GM18520 (cell line): ENCODE measurements at regions not wholly inside any gene's neighbourhood (a gene's known extent, or its start where the extent isn't known, plus 50 kb on each side); places are given as distances from the start of the nearest gene placed in this dataset.
"Not testable (repeated sequence)": the region's sequence is repeated elsewhere in the genome, so short reads cannot be mapped to it uniquely, and the experiment has no call there.

Experiments used
- ATAC-seq: cut with Tn5 transposase; IDR thresholded peaks from one replicate; pipeline ENCODE4 v1.9.1; 2021; ENCODE audit not compliant: unreplicated experiment

- ATAC-seq, result no peak
Observed at GRCh38 chr10:120188950-120189349, 268.1 kb upstream of the PLPP4 start.

DNA sequence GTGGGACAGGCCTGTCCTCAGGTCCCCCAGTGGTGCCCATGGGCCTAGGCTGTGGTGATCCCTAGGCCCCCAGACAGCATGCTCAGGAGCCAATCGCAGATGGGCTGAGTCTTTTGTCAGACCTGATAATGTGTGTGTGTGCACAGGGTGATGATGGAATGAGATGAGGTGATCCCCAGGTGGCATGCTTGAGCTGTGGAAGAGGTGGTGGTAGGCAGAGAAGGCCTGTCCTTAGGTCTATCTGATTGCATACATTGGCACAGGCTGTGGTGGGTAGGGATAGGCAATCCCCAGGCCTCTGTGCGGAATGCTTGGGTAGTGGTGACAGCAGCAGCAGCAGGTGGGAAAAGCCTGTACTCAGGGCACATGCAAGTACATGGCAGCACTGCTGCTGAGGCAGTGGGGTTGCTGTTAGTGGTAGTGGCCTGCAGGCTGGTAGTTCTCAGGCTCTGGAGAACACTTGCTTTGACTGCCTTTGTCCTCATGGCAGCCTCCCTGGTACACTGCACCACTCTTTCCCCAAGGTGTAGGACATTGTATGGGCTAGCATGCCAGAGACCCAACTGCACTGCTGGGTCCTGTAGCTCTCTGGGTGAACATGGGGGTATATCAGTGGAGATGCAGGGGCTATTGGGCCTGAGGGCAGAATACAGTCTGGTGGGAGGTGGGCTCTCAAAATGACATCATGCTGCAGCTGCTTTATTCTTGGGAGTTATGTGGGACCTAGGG, 260.9 kb upstream of the PLPP4 start:
- ATAC-seq, result no peak

- no peak for ATAC-seq
Observed at GRCh38 chr10:120204877-120205276, 252.2 kb upstream of the PLPP4 start.

DNA sequence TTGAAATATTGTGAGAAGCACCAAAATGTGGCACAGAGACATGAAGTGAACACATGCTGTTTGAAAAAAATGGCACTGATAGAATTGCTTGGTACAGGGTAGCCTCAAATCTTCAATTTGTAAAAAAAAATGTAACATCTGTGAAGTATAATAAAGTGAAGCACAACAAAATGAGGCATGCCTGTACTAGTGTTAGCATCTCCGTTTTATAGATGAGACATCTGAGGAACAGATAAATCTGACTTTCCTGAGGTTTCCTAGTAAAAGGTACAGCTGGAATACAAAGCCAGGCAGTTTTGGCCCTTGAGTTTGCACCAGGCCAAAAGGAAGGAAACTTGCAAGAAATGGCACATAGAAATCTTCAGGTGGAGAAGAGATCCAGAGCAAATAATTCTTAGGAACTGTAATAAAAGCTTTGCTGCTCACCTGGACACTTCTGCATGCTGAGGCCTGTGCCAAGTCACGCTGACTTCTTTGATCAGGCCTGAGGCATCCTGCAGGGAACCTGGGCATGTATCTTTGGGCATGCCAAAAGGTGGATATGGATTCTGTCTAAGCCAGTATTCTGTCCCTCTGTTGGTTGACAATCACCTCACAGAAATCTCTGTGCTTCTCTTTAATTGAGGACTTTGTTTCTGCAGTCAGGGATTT, 251.5 kb upstream of the PLPP4 start:
- no peak for ATAC-seq

DNA sequence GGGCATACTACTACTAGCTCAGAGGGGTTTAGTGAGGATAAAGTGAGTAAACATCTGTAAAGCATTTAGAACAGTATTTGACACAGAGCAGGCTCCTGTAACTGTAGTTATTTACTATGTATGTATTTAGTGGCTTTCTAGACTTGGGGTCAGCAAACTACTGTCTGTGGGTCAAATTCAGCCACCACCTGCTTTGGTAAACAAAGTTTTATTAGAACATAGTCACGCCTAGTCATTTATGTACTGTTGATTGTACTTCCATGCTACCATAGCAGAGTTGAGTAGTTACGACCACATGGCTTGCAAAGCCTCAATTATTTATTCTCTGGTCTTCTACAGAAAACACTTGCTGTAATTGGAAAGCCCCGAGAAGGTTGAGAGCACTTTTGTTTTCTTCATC, 248.5 kb upstream of the PLPP4 start:
- no peak for ATAC-seq

DNA sequence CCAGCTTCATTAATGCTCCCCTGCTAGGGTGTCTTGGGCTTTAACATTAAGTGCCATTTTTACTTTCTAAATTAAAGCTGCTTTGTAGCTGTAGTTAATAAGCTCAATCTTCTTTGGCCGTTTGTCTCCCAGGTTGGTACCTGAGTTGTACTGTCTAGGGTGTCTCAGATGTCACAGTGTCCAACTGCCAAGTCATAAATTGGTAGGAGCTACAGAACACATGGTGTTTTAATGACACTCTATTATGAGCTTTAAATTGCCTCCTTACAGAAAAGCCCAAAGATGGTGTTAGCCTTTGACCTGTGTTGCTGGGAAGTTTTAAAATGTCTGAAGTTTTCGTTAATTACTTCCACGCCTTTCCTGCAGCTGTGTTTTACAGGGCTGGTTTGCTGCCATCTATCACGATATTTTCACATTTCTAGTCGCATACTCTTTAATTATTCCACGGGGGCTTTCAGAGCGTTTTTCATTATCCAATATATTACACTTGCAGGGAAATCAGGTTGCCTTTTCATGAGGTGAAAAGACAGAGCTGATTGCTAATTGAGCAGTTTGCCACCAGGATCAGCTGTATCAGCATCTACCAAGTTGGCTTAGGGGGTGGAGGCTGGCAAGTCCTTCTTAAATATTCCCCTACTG, 247.8 kb upstream of the PLPP4 start:
- no peak for ATAC-seq

DNA sequence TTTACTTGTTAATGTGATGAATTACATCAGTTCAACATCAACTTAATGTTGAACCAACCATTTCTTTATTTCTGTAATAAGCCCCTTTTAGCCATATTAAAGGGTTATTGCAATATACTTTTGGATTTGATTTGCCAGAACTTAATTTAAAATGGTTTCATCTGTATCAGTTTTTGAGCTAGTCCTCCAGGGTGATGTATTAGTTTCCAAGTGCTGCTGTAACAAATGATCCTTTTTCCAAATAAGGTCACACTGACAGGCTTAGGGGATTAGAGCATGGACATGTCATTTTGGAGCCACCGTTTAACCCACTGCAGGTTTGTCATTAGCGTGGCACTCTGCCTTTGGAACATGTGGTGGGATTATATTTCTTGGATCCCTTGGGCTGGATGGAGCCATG, 244.8 kb upstream of the PLPP4 start:
- ATAC-seq, result no peak

DNA sequence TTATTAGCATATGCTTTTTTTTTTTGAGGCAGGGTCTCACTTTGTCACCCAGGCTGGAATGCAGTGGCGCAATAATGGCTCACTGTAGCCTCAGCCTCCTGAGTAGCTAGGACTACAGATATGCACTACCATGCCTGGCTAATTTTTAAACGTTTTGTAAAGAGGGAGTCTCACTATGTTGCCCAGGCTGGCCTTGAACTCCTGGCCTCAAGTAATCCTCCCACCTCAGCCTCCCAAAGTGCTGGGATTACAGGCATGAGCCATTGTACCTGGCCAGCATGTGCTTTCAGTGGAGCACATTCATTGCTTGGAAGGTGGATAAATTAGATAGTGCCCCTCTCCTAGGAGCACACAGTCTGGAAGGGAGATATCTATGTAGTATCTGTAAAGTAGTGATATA, 243.7 kb upstream of the PLPP4 start:
- ATAC-seq, result not testable (repeated sequence)

- ATAC-seq, result no peak
Observed at GRCh38 chr10:120217736-120218135, 239.3 kb upstream of the PLPP4 start.

DNA sequence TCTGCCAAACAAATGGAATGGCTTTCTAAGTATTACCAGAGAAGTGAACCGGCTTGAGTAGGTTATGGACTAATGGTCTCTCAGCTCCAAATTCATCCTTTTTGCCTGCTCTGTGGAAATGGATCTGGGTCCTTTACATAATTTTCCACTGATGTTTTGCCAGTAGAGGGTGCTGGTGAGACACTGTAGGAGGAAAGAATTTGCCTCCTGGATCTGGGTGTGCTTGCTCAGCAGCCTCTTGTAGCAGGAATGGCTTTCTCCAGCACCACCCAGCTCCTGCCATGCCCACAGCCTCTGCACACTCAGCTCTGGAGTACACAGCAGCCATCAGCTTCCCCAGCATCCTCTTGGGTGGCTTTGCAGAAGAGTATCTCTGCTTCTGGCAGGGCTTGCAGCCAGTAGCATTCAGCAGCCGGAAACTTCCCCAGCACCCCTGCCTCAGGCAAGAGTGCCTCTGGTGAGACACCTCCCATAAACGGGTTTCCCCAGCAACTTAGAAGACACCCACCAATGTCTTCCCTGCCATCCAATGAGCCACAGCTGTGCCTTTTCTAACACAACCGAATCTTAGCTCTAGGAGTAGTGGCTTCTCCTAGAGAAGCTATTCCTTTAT, 235.0 kb upstream of the PLPP4 start:
- ATAC-seq, result no peak

GRCh38 chr10:120229641-120230040, 227.4 kb upstream of the PLPP4 start:
- no peak for ATAC-seq

DNA sequence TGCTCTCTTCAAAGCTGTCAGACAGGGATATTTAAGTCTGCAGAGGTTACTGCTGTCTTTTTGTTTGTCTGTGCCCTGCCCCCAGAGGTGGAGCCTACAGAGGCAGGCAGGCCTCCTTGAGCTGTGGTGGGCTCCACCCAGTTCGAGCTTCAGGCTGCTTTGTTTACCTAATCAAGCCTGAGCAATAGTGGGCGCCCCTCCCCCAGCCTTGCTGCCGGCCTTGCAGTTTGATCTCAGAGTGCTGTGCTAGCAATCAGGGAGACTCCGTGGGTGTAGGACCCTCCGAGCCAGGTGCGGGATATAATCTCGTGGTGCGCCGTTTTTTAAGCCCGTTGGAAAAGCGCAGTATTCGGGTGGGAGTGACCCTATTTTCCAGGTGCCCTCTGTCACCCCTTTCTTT, 217.3 kb upstream of the PLPP4 start:
- not testable (repeated sequence) for ATAC-seq

DNA sequence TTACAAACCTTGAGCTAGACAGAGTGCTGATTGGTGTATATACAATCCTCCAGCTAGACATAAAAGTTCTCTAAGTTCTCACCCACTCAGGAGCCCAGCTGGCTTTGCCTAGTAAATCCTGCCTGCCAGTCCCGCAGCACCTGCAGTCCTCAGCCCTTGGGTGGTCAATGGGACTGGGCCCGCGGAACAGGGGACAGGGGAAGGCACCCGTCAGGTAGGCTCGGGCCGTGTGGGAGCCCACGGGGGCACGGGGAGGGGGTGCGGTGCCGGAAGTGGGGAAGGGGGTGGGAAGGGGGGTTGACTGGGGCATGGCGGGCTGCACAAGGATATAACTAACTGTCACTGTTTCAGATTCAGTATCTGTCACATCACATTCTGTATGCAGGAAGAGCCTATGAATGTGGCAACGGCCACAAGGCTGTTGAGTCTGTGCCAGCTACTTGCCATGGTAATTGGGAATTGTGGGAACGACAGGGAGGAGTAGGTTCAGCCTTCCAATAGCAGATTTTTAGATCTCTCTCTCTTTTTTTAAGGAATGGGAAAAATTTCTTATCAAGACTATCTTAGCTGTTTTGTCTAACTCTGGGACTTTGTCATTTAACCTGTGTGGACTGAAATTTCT, 205.1 kb upstream of the PLPP4 start:
- no peak for ATAC-seq

DNA sequence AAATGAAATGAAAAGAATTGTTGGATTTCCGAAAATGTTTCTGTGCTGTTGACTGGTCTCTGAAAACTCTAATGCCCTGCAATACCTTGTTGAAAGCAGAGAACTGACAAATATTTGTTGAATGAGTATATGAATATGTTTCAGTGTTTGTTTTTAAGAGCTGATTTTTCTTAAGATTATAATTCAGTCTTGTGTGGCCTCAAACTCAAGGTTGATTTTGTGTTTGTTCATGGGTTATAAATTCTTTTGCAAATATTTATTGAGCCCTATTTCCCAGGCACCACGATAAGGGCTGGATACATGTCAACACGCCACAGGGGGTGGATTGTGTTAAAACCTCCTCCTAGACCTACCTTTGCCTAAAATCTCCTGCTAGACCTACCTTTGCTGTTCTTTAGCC, 203.9 kb upstream of the PLPP4 start:
- ATAC-seq, result no peak

GRCh38 chr10:120260456-120260855, 196.6 kb upstream of the PLPP4 start:
- no peak for ATAC-seq

DNA sequence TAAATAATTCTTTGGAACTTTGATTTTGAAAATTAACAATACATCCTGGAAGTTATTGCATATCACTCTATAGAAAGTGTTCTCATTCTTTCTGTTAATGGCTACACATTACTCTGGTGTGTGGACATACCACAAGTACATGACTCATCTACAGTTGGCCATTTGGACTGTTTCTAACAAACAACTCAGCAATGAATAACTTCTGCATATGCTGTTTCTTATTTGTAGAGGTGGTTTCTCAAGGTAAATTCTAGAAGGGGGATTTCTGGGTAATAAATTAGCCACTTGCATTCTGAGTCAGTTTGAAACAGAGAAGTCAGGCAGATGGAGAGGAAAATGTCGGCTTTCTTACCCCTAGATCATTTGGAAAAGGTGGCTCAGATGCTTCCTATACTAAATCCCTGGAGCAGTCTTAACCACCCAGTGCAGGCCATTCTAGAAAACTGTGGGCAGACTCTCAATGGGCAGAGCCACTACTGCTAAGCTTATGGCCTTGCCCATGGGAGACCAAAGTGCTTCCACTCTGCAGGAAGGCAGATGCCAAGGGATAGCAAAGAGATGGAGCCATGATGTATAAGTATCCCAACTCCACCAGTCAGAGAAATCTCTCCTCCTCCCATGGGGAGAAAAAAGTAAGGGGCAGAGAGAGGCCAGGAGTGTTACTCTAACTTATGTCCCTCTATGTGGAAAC, 194.0 kb upstream of the PLPP4 start:
- peak; percentile 88 for ATAC-seq

DNA sequence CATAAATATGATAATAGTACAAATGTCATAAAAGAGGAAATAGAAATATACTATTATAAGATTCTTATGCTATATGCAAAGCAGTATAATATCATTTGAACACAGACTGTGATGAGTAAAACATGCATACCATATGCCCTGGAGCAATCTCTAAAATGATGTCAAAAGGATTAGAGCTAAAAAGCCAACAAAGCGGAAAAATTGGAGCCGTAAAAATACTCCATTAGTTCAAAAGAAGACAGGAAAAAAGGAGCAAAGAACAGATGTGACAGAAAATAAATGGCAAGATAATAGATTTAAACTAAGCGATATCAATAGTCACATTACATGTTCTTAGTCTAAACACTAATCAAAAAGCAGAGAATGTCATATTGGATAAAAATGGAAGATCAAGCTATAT, 191.0 kb upstream of the PLPP4 start:
- ATAC-seq, result no peak

GRCh38 chr10:120270906-120271305, 186.1 kb upstream of the PLPP4 start:
- ATAC-seq, result no peak

GRCh38 chr10:120271696-120272095, 185.3 kb upstream of the PLPP4 start:
- no peak for ATAC-seq

DNA sequence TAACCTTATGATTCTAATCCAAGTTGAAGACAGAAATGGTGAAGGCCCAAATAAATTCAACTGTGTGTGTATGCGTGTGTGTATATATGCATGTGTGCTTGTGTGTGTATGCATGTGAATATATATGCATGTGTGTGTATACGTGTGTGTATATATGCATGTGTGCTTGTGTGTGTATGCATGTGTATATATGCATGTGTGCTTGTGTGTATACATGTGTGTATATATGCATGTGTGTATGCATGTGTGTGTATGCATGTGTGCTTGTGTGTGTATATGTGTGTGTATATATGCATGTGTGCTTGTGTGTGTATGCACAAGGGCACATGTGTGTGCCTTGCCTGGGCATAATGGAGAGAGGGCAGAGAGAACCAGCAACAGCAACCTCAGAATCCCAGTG, 184.7 kb upstream of the PLPP4 start:
- no peak for ATAC-seq

- ATAC-seq, result no peak
Observed at GRCh38 chr10:120278069-120278468, 179.0 kb upstream of the PLPP4 start.
